GM19351 (cell line): ENCODE measurements at regions not wholly inside any gene's neighbourhood (a gene's known extent, or its start where the extent isn't known, plus 50 kb on each side); places are given as distances from the start of the nearest gene placed in this dataset.
"Not testable (repeated sequence)": the region's sequence is repeated elsewhere in the genome, so short reads cannot be mapped to it uniquely, and the experiment has no call there.

Experiments used
- ATAC-seq: cut with Tn5 transposase; IDR thresholded peaks from one replicate; pipeline ENCODE4 v1.9.1; 2021; ENCODE audit warnings: mild to moderate bottlenecking, moderate library complexity; ENCODE audit not compliant: unreplicated experiment

- ATAC-seq, result no peak
These were observed 338.5 kb downstream of the HACE1 start for GRCh38 chr6:104521176-104521575.

- ATAC-seq, result no peak
These were observed 340.2 kb downstream of the HACE1 start for GRCh38 chr6:104519566-104519965.

- ATAC-seq, result no peak
These were observed 350.4 kb downstream of the HACE1 start for GRCh38 chr6:104509355-104509754.

DNA sequence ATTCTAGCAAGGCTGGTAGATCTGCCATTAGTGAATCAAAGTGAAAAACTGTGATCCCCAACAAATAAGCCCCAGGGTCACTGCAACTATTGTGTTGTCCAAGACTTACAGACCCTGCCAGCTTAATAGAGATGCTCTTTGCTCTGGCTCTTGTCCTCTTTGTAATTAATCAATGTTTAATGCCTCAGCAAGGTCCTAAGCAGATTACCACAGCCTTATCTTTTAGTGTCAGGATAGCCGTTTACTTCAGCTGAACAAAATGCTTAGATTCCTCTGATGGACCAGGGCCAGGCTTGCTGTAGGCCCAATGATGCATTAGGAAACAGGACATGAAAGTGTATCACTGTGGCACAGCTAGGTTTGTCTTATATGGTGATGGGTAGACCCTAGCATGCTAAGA is 353.3 kb downstream of the HACE1 start:
- ATAC-seq, result no peak

DNA sequence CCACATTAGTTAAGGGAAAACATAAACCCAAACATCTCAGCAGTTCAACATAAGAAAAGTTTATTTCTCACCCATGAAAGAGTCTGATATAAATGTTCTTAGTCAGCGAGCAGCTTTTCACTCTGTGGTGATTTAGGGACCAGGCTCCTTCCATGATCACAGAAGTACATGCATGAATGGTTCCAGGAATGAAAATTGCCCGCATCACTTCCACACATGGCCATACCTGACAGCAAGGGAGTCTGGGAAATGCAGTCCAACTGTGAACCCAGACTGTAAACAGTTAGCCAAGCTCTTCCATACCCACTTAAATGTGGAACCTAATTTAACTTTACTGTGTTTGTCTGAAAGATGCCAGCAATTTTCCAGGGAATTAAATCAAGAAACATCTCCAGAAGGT is 353.9 kb downstream of the HACE1 start:
- ATAC-seq, result no peak

DNA sequence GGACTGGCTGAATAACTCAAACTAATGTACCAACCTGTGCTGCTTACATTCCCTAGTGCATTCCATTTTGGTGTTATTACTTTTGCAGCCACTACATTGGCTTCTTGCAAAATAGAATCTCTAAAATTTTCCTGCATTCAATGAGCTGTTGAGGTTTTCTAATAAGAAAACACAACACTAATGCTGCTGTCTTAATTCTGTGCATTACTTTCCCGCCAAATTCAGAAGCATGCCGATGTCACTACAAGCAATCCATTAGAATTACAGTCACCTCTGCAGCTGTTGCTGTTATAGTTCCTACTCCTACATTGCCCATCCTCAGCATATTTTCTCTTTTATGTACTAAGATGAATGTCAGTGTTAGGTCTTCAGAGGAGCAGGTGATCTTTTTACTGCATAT is 359.5 kb downstream of the HACE1 start:
- no peak for ATAC-seq

GRCh38 chr6:104486035-104486434 is 373.7 kb downstream of the HACE1 start:
- no peak for ATAC-seq

DNA sequence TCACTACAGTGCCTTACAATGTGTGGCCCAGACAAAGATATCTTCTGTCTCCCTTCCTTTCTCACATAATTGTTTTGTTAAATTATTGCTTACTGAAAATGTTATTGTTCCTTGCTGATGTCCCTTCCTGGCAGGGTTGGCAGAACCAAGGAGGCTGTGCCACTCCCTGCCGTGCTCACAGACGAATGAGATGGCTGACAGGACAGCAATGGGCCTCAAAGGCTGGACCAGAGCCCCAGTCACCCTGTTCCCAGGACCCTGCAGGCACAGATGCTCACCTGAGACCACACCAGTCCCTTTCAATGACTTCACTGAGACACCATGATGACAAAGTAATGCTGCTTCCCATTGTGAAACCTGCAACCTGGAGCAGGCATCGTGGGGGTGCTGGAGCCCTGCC is 375.1 kb downstream of the HACE1 start:
- ATAC-seq, result no peak

GRCh38 chr6:104484191-104484590 is 375.5 kb downstream of the HACE1 start:
- no peak for ATAC-seq

DNA sequence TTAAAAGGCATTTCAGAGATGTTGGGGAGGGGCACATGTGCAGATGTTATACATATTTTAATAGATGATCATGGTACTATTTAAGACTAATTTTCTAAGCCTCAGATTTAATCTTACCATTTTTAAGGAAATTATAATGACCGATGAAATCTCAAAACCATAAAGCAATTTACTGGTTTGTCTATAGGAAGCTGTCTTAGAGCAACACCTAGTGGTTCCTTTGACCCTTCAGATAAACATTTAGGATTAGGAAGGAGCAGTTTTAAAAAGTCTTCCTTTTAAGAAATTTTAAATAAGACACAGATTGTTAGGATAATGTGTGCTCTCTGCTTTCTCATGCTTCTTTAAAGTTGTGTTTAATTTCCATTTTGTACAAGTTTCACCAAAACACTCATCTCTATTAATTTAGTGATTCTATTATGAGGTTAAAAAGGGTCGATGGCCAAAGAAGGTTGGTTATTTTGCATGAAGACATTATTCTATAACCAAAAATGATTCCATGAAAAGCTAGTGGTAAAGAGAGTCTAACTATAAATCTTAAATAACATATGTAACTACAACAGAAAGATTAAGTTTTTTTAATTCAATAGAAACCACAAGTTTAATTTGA is 376.4 kb downstream of the HACE1 start:
- ATAC-seq, result no peak

DNA sequence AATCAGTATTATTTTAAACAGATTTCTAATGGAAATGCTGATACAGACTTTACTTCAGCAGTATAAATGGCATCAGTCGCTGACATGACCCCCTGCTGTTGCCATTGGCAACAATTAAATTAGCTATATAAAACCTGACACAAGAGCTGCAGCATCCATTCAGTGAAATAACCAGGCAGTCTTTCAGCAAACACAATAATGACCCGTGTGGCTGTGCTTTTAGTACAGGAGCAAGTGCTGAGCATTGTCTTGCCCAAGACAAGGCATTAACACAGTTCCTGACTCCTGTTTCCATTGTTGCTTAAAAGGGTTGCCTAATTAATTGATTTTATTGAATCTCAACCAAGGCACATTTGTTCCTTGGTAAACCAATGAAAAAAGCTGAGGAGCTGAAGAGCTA is 382.1 kb downstream of the HACE1 start:
- ATAC-seq, result no peak

- ATAC-seq, result no peak
These were observed 386.7 kb downstream of the HACE1 start for GRCh38 chr6:104473021-104473429.

- no peak for ATAC-seq
These were observed 387.5 kb downstream of the HACE1 start for GRCh38 chr6:104472021-104472901.

GRCh38 chr6:104466306-104466705 is 393.4 kb downstream of the HACE1 start:
- no peak for ATAC-seq

- ATAC-seq, result no peak
These were observed 396.7 kb downstream of the HACE1 start for GRCh38 chr6:104462811-104463599.

DNA sequence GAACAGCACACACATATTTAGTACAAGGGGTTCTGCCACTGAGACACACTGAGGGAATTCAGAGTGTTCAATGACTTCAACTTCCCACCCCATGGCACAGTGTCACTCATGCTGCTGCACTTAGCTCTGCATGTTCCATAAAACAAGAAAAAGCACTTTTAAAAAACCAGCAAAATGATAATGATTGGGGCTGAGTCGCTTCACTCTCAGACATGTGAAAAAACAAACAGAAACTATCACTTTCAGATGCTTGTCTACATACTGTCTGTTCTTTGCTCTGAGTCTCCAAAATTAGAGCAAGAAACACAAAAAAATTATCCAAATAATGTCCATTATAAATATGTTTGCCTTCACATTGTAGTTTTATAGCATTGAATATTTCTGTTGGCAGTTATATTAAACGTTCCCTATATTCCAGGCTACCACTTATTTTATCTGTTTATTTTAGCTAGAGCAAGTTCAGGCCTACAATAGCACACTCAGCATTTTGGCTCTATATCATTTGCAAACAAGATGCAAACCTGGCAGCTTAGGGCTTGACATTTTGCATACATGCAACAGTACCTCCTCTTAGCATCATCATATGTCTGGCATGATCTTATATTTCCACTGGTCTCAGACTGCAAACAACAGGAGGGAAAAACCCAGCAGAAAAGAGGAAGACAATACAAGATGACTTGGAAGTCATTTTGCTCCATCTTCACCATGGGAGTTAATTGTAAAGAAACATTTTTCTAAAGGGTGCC is 398.8 kb downstream of the HACE1 start:
- peak; percentile 54 for ATAC-seq

- ATAC-seq, result peak; percentile 85
These were observed 400.2 kb downstream of the HACE1 start for GRCh38 chr6:104459543-104459942.

DNA sequence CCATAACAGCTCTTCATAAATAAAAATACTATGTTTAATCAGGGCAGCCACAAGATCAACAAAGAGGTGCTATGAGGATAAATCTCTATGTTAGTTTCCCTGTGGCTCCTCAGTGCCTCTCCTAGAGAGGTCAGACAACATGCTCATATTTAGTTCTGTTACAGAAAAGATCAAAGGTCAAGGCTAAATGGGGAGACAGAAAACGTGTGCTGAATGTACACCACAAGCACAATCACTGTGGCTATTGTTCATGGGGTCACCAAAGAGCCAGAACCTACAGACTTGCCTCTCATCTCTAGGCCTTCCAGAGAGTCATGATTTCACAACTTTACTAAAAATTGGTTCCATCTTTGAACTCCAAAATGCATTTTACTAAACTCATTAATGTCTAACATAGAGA is 409.8 kb downstream of the HACE1 start:
- no peak for ATAC-seq

GRCh38 chr6:104446101-104447080 is 413.3 kb downstream of the HACE1 start:
- ATAC-seq, result not testable (repeated sequence)

DNA sequence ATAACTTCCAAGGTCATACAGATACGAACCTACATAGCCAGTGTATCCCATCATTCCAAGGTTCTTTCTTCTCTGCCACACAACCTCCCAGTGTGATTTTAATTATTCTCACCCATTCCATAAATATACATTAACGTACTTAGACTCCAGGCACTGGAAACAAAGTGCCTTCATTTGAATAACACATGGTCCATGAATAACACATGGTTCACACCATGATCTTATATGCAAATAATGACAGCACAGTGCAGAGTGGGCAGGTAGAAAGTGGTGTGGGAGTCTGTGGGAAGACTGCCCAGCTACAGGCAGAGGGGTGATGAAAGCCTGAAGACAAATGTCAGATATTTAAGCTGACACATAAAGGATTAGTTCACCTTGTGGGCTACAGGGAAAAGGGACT is 425.2 kb downstream of the HACE1 start:
- no peak for ATAC-seq
